ENCODE measurements at regions not wholly inside any gene's neighbourhood (a gene's known extent, or its start where the extent isn't known, plus 50 kb on each side); places are given as distances from the start of the nearest gene placed in this dataset.
A peak's percentile ranks its signal among the peaks of the same experiment; 100 is the strongest.
"Not testable (repeated sequence)": the region's sequence is repeated elsewhere in the genome, so short reads cannot be mapped to it uniquely, and the experiment has no call there.

DNA sequence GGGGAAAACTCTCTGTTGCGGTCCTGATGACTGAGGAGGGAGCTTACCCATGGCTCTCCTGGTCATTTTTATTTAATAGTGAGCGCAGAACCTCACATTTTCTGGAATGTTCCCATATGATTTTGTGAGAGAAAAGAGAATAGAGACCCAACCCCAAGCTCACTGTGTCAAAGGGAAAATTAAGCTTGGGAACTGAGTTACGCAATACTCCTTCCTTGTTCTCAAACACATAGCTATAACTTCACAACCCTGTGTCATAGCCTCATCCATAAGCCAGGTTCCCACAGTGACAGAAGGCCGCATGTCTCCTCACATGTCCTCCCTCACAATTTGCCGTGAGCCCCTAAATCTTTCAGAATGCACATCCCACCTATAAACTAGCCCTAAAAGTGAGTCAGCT, 252.8 kb downstream of the CCDC74A start:
- not testable (repeated sequence) for H3K4me3 ChIP-seq (ENCODE audit: control insufficient read depth, low read depth, low read length); DNase-seq (ENCODE audit: low read depth)

DNA sequence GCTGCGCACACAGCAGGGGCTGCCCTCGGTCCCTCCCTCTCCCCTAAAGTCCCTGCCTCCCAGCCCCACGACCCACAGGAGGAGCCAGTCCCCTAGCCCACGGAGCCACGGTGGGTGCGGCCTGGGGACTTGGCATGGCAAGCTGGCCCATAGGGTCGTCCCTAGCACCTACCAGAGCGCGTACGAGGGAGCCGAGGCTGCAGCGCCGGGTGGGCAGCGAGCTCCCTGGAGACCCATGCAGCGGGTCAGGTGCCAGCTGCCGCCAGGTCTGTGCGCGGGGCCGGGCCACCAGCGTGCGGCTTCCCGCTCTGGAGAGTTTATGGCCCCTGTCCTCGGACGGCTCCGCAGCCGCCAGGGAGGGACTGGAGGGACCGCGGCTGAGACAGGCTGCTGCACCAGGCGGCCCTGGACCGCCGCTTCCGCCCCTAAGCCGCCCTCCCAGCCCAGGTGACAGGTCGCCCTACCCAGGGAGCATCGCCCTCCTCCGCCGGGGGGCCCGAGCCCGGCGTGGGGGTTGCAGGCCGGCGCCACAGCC, 273.6 kb downstream of the CCDC74A start:
- TF ChIP-seq, protein P1, sequence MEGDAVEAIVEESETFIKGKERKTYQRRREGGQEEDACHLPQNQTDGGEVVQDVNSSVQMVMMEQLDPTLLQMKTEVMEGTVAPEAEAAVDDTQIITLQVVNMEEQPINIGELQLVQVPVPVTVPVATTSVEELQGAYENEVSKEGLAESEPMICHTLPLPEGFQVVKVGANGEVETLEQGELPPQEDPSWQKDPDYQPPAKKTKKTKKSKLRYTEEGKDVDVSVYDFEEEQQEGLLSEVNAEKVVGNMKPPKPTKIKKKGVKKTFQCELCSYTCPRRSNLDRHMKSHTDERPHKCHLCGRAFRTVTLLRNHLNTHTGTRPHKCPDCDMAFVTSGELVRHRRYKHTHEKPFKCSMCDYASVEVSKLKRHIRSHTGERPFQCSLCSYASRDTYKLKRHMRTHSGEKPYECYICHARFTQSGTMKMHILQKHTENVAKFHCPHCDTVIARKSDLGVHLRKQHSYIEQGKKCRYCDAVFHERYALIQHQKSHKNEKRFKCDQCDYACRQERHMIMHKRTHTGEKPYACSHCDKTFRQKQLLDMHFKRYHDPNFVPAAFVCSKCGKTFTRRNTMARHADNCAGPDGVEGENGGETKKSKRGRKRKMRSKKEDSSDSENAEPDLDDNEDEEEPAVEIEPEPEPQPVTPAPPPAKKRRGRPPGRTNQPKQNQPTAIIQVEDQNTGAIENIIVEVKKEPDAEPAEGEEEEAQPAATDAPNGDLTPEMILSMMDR (IDR thresholded peaks at IDR 0.05; ENCODE audit: control insufficient read depth, insufficient read depth, low read depth, low read length, missing control alignments): no peak
- H3K4me3 ChIP-seq (ENCODE audit: control insufficient read depth, low read depth, low read length): no peak overlapping the region
- no peak for DNase-seq (ENCODE audit: low read depth)

DNA sequence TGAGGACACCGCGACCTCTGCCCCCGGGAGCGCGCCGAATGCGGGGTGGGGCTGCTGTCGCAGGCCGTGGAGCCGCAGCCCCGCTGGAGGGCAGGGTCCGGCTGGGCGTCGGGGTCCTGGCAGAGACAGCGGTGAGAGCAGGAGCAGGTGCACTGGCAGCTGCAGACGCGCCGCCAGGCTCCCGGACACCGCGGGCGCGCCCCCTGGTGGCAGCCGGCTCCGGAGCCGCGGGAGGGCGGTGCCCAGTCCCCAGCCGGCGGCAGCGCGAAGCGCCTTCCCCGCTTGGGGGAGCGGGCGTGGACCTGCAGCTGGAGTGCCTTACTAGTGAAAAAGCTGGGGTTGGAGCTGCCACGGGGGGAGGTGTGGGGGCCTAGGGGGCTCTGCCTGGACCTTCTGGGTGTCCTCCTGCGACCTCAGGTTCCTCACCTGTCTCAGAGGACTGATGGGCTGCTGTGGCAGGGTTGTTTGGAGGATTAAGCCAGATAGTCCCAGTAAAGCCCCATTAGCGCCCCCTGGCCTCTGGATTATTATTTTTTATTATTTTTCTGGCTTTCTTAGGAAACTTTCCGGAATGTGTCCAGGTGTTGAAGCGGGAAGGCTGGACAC, 274.2 kb downstream of the CCDC74A start:
- TF ChIP-seq, protein P1 (IDR thresholded peaks at IDR 0.05; ENCODE audit: control insufficient read depth, insufficient read depth, low read depth, low read length, missing control alignments): peak; percentile 33
- H3K4me3 ChIP-seq (ENCODE audit: control insufficient read depth, low read depth, low read length): peak overlapping the region; percentile 46; the same call in 1 of the 2 replicates
- not testable (repeated sequence) for DNase-seq (ENCODE audit: low read depth)

DNA sequence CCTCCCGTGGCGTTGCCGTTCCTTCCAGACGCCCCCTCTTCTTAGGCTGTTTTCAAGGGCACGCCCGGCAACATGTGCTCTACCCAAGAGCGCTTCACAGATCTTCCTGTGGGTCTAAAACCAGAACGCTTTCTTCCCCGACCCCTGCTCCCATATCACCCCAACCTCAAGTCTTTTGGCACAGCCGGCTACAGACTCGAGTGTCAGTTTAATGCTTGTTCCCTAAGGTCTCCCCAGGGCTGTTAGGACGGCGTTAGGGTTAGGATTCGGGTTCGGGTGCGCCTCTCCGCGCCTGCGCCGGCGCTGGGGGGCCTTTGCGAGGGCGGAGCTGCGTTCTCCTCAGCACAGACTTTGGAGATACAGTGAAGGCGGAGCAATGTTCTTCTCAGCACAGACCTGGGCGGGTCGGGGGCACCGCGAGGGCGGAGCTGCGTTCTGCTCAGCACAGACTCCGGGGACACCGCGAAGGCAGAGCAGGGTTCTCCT, 274.7 kb downstream of the CCDC74A start:
- DNase-seq (ENCODE audit: low read depth): not testable (repeated sequence)
- peak overlapping the region; percentile 46 for H3K4me3 ChIP-seq (ENCODE audit: control insufficient read depth, low read depth, low read length)

DNA sequence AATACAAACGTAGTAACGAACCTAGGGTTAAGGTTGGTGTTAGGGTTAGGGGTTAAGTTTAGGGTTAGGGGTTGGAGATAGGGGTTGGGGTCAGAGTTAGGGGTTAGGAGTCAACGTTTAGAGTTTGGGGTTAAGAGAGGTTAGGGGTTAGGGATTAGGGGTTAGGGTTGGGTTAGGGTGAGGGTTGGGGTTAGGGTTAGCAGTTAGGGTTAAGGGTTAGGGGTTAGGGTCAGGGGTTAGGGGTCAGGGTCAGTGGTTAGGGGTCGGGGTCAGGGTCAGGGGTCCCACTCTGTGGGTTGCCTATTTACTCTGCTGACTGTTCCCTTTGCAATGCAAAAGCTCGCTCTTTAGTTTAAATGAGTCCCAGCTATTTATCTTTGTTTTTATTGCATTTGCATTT, 275.5 kb downstream of the CCDC74A start:
- not testable (repeated sequence) for H3K4me3 ChIP-seq (ENCODE audit: control insufficient read depth, low read depth, low read length); DNase-seq (ENCODE audit: low read depth)

DNA sequence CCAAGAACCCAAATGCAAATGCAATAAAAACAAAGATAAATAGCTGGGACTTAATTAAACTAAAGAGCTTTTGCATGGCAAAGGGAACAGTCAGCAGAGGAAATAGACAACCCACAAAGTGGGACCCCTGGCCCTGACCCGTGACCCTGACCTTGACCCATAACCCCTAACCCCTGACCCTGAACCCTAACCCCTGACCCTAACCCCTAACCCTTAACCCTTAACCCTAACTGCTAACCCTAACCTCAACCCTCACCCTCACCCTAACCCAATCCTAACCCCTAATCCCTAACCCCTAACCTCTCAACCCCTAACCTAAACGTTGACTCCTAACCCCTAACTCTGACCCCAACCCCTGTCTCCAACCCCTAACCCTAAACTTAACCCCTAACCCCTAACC, 284.9 kb downstream of the CCDC74A start:
- DNase-seq (ENCODE audit: low read depth); H3K4me3 ChIP-seq (ENCODE audit: control insufficient read depth, low read depth, low read length): not testable (repeated sequence)

DNA sequence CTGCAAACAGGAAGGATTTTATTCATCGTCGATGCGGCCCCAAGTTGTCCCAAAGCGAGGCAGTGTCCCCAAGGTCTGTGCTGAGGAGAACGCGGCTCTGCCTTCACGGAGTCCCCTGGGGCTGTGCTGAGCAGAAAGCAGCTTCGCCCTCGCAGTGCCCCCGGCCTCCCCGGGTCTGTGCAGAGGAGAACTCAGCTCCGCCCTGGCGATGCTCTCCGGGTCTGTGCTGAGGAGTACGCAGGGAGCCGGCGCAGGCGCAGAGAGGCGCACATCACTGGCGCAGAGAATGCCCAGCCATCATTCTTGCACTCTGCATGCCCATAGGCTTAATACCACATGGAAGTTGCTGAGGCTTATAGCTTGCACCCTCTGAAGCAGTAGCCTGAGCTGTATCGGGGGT, 285.7 kb downstream of the CCDC74A start:
- DNase-seq (ENCODE audit: low read depth); H3K4me3 ChIP-seq (ENCODE audit: control insufficient read depth, low read depth, low read length): not testable (repeated sequence)

DNA sequence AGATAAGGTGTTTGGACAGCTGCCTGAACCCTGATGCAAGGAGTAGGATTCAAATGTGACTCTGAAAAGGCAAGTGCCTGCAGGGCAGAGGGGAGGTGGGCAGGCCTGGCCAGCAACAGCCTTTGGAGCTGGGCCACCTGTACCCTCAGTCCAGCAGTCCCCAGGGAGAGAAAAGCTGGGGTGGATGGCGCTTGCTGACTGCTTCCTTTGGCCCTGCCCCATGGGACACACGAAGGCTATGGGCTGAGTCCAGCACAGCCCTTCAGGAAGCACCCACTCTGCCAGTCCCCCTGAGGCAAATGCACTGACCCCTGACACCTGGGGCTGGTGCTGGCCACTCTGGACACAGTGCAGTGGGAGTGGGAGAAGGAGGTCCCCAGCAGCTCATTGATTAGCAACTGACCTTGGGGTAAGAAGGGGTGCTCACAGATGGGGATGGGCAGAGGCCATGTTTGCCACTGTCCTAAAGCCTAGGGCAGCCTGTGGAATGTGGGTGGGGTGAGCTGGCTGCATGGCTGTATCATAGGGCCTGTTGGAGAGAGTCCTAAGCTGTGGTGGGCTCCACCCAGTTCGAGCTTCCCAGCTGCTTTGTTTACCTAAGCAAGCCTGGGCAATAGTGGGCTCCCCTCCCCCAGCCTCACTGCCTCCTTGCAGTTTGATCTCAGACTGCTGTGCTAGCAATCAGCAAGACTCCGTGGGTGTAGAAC, 290.7 kb downstream of the CCDC74A start:
- H3K4me3 ChIP-seq (ENCODE audit: control insufficient read depth, low read depth, low read length): not testable (repeated sequence)

DNA sequence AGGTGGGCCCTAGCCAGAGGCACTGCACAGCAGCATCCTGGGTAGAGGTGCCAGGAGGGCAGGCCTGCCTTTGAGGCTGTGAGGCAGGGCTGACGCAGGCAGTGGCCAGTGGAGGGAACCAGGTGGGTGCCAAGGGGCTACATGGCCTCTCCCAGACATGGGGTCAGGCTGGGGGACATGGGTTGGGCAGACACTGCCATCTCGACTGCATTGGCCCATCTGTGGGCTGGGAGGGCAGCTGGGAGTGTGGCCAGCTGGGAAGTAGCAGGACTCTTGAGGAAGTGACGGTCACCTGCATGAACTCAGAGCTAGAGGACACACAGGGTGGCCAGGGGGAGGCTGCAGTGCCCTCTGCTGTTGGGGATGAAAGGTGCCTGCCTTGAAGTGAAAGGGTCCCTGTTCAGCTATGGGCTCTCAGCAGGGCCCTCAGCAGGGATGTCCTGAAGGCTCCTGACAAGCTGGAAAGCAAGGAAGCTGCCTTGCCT, 294.6 kb downstream of the CCDC74A start:
- DNase-seq (ENCODE audit: low read depth): not testable (repeated sequence)

More for the DNA sequence above, 290.7 kb downstream of the CCDC74A start:
- DNase-seq (ENCODE audit: low read depth): not testable (repeated sequence)

DNA sequence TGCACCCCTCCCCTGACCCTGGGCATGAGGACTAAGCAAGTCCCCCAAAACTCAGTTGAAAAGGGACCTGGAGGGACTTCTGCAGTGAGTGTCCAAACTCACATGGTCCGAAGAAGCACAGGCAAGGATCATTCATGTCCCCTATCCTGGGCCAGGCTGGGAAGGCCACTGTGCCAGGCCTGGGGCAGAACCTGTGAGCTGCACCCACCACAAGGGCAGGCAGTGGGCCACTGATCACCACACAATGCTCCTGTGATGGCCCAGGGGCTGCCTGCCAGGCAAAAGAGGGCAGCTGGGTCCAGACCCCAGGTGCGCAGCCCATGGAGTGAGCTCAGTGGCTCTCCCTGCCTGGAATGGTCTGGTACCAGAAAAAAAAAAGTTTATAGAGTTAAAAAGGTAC, 295.4 kb downstream of the CCDC74A start:
- DNase-seq (ENCODE audit: low read depth); H3K4me3 ChIP-seq (ENCODE audit: control insufficient read depth, low read depth, low read length): not testable (repeated sequence)

More for the DNA sequence above, 294.6 kb downstream of the CCDC74A start:
- not testable (repeated sequence) for H3K4me3 ChIP-seq (ENCODE audit: control insufficient read depth, low read depth, low read length)

DNA sequence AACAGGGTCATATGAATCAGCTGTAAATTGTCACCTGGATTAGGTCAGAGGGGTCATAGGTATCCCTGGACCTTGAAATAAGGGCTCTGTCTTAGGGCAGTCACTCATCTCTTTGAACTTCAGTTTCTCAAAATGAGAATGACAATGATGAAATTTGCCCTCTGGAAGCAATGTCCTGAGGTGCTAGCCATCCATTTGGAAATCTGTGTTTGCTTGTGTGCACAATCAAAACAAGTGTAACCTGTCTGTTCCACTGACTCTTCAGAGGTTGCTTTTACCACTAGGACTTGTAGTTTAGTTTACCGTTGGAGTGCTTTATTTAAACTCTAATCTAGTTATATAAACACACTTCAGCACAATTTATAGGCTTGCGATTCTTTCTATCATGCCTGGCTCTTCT, 297.3 kb downstream of the CCDC74A start:
- DNase-seq (ENCODE audit: low read depth); H3K4me3 ChIP-seq (ENCODE audit: control insufficient read depth, low read depth, low read length): not testable (repeated sequence)
